Activated T-cell treated with anti-CD3 and anti-CD28 coated beads for 48 hours (primary cell): ENCODE measurements at regions not wholly inside any gene's neighbourhood (a gene's known extent, or its start where the extent isn't known, plus 50 kb on each side); places are given as distances from the start of the nearest gene placed in this dataset.

ENCODE experiments used
- DNase-seq: peaks from one replicate; pipeline ENCODE4 v3.0.0-alpha.2; 2020; ENCODE audit warnings: low read depth

- no peak for DNase-seq
Observed at GRCh38 chr7:15855525-15856109, 169.1 kb upstream of the MEOX2 start.

DNA sequence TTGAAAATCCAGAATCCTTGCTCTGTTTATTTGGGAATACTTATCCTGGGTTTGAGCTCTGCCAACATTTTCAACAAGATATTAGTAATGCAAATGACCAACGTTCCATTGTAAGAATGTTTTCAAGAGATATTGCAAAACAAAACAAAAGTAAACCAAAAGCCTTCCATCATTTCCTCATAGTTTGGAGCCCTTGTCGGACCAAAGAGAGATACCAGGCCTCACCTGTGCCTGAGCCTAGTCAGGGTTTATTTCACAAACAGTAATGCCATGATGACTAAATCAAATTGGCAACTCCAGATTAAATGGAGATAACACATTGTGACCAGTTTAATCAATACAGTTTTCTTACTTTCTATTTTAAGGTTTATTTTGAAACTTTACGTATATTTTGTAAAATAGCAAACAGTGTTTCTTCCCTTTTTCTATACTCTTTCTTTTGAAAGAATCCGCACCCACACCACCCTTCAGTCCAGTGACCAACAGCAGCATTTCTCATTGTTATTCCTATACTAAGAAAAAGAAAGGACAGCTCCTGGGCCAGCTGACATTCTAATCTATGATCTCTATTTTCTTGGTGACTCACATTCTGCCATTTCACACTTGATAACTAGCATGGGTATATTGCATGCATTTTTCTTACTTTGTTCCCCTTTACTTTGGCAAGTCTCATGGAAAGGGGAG lies 168.5 kb upstream of the MEOX2 start:
- DNase-seq, result no peak

- no peak for DNase-seq
Observed at GRCh38 chr7:15853832-15854470, 167.5 kb upstream of the MEOX2 start.

- no peak for DNase-seq
Observed at GRCh38 chr7:15851201-15851600, 164.7 kb upstream of the MEOX2 start.

- no peak for DNase-seq
Observed at GRCh38 chr7:15848901-15849300, 162.4 kb upstream of the MEOX2 start.

GRCh38 chr7:15848362-15848761 lies 161.9 kb upstream of the MEOX2 start:
- DNase-seq, result no peak

- DNase-seq, result no peak
Observed at GRCh38 chr7:15845868-15846267, 159.4 kb upstream of the MEOX2 start.

DNA sequence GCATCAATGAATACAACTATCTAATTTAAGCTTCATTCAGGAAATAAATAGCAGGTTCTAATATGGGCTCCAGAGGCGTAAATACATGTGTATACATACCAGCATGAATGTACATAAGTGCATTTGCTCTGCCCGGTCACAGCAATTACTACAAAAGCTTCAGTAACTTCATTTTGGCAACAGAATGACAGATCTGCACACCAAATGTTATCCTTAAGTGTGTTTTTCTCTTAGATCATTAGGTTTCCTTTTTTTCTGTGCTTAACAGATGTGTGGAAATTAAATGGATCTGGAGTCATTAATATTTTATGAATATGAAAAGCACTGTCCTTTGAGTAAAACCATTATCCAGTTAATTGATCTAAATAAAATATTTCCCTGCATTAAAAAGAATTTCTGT lies 159.0 kb upstream of the MEOX2 start:
- DNase-seq, result no peak

- DNase-seq, result no peak
Observed at GRCh38 chr7:15839416-15840100, 153.1 kb upstream of the MEOX2 start.

DNA sequence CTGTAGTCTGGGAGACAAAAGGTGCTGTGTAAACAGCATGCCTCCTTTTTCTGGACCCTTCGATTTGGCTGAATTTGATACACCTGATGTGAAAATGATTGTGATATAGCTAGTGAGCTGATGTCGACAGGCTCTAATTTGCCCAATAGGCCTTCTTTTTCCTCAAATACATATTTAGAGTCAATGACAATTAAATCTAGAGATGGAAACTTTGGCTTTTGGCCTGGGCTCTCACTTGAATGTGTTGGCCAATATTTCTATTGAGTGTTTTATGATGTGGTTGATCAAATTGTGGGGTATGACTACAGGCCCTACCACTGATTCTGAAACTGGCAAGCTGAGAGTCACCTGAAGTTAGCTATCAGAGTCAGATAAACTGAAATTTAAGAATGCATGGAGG lies 151.8 kb upstream of the MEOX2 start:
- no peak for DNase-seq

DNA sequence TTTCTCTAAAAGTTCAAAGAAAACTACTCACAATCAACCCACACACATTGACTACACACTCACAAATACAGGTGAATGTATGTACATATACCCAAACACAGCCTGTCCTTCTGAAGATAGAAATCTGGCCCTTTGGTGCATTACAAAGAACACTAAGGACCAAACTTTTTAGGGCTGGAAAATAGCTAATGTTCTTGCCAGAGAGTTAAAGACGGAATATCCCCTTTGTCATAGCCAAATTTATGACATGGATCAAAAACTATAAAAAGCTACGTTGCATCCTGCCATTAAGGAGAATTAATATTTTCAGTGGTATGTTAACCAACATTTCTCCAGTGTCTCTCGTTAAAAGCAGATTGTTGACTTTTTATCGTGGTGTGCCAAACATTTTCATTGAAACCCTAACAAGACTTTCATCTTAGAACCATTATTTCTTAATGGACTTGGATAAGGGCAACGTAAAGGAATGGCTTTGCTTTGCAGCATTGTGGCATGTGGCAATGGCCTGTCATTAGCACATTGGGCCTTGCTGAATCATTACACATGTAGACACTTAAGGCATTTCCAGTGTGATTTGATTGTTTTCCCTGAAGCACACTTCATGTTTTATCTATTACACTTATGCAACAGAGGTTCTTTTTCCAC lies 150.9 kb upstream of the MEOX2 start:
- DNase-seq, result no peak

GRCh38 chr7:15836651-15837050 lies 150.2 kb upstream of the MEOX2 start:
- no peak for DNase-seq

GRCh38 chr7:15836041-15836440 lies 149.6 kb upstream of the MEOX2 start:
- no peak for DNase-seq

DNA sequence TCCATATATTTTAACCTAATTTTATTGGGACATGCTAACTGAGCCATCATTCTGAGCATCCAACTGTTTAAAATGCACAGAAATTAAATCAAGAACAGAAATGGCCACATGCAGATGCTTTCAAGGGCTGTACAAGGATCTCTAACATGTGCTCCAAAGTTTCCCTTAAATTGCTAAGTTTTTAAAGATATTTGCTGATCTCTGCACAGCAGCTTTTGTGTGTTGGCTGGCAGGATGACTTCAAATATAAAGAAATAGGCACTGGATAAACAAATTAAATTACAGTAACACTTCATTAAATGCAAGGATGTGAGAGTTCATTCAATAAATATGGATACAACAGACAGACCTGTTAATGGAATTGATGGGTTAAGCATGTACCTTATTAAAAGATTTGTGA lies 148.0 kb upstream of the MEOX2 start:
- DNase-seq, result no peak

DNA sequence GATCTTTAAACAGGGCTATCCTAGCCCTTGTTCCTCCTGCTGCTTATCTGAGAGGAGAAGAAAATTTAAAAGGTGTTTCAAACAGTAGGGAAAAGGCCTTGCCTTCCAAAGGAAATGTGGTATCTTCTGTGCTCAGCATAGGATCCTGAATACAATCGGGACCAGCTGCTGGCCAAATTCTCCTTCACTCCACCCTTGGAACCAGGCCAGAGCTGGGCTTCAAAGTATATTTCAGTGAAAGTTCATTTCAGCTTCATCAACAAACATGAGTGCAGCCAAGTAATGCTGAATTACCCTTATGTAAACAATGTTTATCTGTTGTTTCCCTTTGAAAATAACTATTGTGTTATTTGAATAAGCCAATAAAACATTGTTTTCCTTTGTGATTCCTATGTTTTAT lies 146.5 kb upstream of the MEOX2 start:
- no peak for DNase-seq

DNA sequence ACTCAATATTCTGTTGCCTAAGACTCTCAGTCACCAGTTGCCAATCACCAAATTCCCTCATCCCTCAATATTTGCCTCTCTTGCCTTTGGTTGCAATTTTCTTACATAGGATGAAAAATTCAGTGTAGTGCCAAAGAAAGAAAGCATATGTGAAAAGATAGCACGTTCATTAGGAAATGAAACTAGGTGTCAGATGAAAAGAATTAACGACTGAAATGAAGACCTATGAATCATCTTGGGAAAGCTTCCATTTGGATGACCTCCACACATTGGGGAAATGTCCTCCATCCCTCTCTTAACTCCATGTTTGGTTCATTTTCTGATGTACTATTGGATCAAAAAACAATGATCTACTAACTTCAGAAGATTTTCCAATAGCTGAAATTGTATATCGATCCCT lies 145.1 kb upstream of the MEOX2 start:
- DNase-seq, result no peak

- no peak for DNase-seq
Observed at GRCh38 chr7:15829691-15830090, 143.2 kb upstream of the MEOX2 start.

DNA sequence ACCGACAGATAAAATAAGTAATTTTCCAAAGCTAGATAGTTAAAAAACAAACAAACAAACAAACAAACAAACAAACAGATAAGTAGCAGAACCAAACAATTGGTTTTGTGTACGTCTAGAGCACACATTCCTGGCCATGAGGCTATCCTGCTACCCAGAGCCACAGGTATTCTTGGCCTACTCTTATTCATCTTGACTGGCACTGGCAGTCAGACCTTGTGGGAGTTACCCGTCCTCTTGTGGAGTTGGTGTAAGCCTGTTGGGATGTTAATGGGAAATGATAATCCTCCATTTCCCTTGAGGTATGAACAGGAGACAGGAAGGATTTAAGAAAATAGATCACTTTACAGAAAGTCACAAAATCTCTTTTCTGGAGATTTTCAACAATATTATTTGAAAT lies 142.4 kb upstream of the MEOX2 start:
- DNase-seq, result no peak

- DNase-seq, result no peak
Observed at GRCh38 chr7:15821484-15822427, 135.3 kb upstream of the MEOX2 start.

- no peak for DNase-seq
Observed at GRCh38 chr7:15820319-15820718, 133.8 kb upstream of the MEOX2 start.

- no peak for DNase-seq
Observed at GRCh38 chr7:15816835-15817426, 130.4 kb upstream of the MEOX2 start.
